GM23248 (cell line): ENCODE measurements at regions not wholly inside any gene's neighbourhood (a gene's known extent, or its start where the extent isn't known, plus 50 kb on each side); places are given as distances from the start of the nearest gene placed in this dataset.
A peak's percentile ranks its signal among the peaks of the same experiment; 100 is the strongest.

Experiments used
- DNase-seq: peaks from one replicate; pipeline ENCODE4 v3.0.0-alpha.2; 2015
- H2AFZ ChIP-seq: fragments of 200-600 bp; sonication (generic); 2 replicates; pipeline ENCODE4 v1.6.1; 2016; ENCODE audit warnings: antibody characterized with exemption
- H3F3A ChIP-seq: fragments of 200-600 bp; sonication (generic); 2 replicates; pipeline ENCODE4 v1.6.1; 2016; ENCODE audit warnings: mild to moderate bottlenecking, antibody characterized with exemption, mixed run types; ENCODE audit not compliant: insufficient read depth
- H3K27ac ChIP-seq: fragments of 200-600 bp; sonication (generic); 2 replicates; pipeline ENCODE4 v1.5.1; 2016; ENCODE audit warnings: mild to moderate bottlenecking
- H3K27me3 ChIP-seq: fragments of 200-600 bp; sonication (generic); replicated peaks from 2 replicates; pipeline ENCODE4 v1.6.1; 2016; ENCODE audit warnings: mild to moderate bottlenecking; ENCODE audit not compliant: insufficient read depth
- H3K36me3 ChIP-seq: fragments of 200-600 bp; sonication (generic); 2 replicates; pipeline ENCODE4 v1.6.1; 2016; ENCODE audit warnings: low read depth, mild to moderate bottlenecking
- H3K4me1 ChIP-seq: fragments of 200-600 bp; sonication (generic); 2 replicates; pipeline ENCODE4 v1.6.1; 2016; ENCODE audit warnings: mild to moderate bottlenecking; ENCODE audit not compliant: insufficient read depth
- H3K4me2 ChIP-seq: fragments of 200-600 bp; sonication (generic); one replicate; pipeline ENCODE4 v1.6.1; 2016; ENCODE audit warnings: mild to moderate bottlenecking; ENCODE audit not compliant: unreplicated experiment
- H3K4me3 ChIP-seq: fragments of 200-600 bp; sonication (generic); 2 replicates; pipeline ENCODE4 v1.5.1; 2016; ENCODE audit warnings: mild to moderate bottlenecking
- H3K79me2 ChIP-seq: fragments of 200-600 bp; sonication (generic); 2 replicates; pipeline ENCODE4 v1.6.1; 2016; ENCODE audit warnings: mild to moderate bottlenecking; ENCODE audit not compliant: insufficient read depth
- H3K9ac ChIP-seq: fragments of 200-600 bp; sonication (generic); 2 replicates; pipeline ENCODE4 v1.6.1; 2016; ENCODE audit warnings: mild to moderate bottlenecking
- H3K9me2 ChIP-seq: fragments of 200-600 bp; sonication (generic); 2 replicates; pipeline ENCODE4 v1.6.1; 2016; ENCODE audit warnings: mixed run types, mild to moderate bottlenecking, moderate library complexity; ENCODE audit not compliant: insufficient read depth
- H3K9me3 ChIP-seq: fragments of 200-600 bp; sonication (generic); one replicate; pipeline ENCODE4 v1.6.1; 2017; ENCODE audit warnings: low read depth
- H4K20me1 ChIP-seq: fragments of 200-600 bp; sonication (generic); 2 replicates; pipeline ENCODE4 v1.6.0; 2016; ENCODE audit not compliant: insufficient read depth
- EZH2 ChIP-seq: fragments of 200-600 bp; sonication (generic); IDR thresholded peaks from 2 replicates; pipeline ENCODE4 v1.6.1; 2018; ENCODE audit warnings: antibody characterized with exemption, mild to moderate bottlenecking; ENCODE audit not compliant: insufficient read depth, poor library complexity, severe bottlenecking
- EZH2phosphoT487 ChIP-seq: fragments of 200-600 bp; sonication (generic); IDR thresholded peaks from 2 replicates; pipeline ENCODE4 v1.6.1; 2018; ENCODE audit warnings: antibody characterized with exemption, moderate library complexity, mild to moderate bottlenecking, low read depth; ENCODE audit not compliant: insufficient read depth
- WGBS, 2 experiments: methylation state at CpG; one replicate each; pipeline ENCODE4 v1.1.6; 2015 to 2017; ENCODE audit warnings: low lambda C conversion rate in 2 of 2, low coverage in 1 of 2; ENCODE audit errors: missing lambda C conversion rate in 2 of 2; 5-methylcytosine and 5-hydroxymethylcytosine counted together
- in situ Hi-C: fragments of 300-500 bp; cut with MboI; formaldehyde crosslinking; loops from 2 replicates; pipeline ENCODE4 v1.15.0; 2020

DNA sequence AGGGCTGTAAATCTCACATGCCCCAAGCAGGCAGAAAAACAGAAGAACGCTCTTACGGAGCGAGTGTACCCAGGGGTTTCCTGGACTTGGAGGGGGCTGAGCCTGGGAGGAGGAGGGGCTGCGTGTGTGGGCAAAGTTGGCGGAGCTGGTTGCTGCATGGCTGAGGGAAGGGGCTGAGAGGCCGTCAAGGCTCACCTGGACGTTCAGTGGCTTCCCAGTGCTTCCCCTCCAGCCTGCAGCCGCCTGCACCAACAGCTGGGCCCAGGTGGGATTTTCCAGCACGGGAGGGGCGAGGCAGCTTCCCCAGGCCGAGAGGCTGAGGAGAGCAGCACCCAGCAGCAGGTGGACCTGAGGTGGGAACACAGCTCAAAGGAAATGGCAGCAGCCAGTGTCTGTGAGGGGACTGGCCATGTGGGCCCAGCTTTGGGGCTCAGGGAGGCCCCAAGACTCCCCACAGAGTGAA, 70.6 kb upstream of the CTDP1 start:
- Histone ChIP-seq H3K4me3 (no peak overlapping the region), H3K9ac (no peak overlapping the region), H3K27me3 (peaks cover 15% of the 10 kb centered on the region), H3K4me1 (peaks cover 9% of the 10 kb centered on the region; the same call in 1 of the 2 replicates), H3K27ac (no peak overlapping the region), H3F3A (no peaks in the 10 kb centered on the region), H4K20me1 (no peaks in the 10 kb centered on the region), H3K9me2 (no peaks in the 10 kb centered on the region), H3K9me3 (no peaks in the 10 kb centered on the region), H2AFZ (no peak overlapping the region), H3K4me2 (no peak overlapping the region), H3K79me2 (no peaks in the 10 kb centered on the region), H3K36me3 (no peaks in the 10 kb centered on the region)
- TF ChIP-seq EZH2phosphoT487 = no peak
- no peak for TF ChIP-seq EZH2
- 74 to 75% methylated on average over 11 of the region's 11 CpGs for WGBS, 2 experiments
- in situ Hi-C loops = no loop called here
- no peak for DNase-seq

GRCh38 chr18:79609841-79610281, 69.7 kb upstream of the CTDP1 start:
- H3K27ac ChIP-seq = no peak overlapping the region
- H3K27me3 ChIP-seq = peaks cover 15% of the 10 kb centered on the region
- H3K4me2 ChIP-seq = no peak overlapping the region
- H3K9me3 ChIP-seq = no peaks in the 10 kb centered on the region
- no peaks in the 10 kb centered on the region for H3K9me2 ChIP-seq
- no peak overlapping the region for H2AFZ ChIP-seq
- 86 to 88% methylated on average over 12 to 16 of the region's 16 CpGs for WGBS, 2 experiments
- no peaks in the 10 kb centered on the region for H3K79me2 ChIP-seq
- no peaks in the 10 kb centered on the region for H3F3A ChIP-seq
- no peak overlapping the region for H3K9ac ChIP-seq
- peaks cover 9% of the 10 kb centered on the region; the same call in 1 of the 2 replicates for H3K4me1 ChIP-seq
- no peak for DNase-seq
- no peak for TF ChIP-seq EZH2phosphoT487
- no peak for TF ChIP-seq EZH2
- no peaks in the 10 kb centered on the region for H4K20me1 ChIP-seq
- no peaks in the 10 kb centered on the region for H3K36me3 ChIP-seq
- in situ Hi-C loops = no loop called here
- no peak overlapping the region for H3K4me3 ChIP-seq

- in situ Hi-C loops = no loop called here
- Histone ChIP-seq H3K4me1 (peaks cover 9% of the 10 kb centered on the region; the same call in 1 of the 2 replicates), H3K9me3 (no peaks in the 10 kb centered on the region), H4K20me1 (no peaks in the 10 kb centered on the region), H2AFZ (0 out of 2 replicates have a peak overlapping the region, but pooled peaks have one; percentile 62), H3K9me2 (no peaks in the 10 kb centered on the region), H3K9ac (peak overlapping the region; percentile 54), H3K27me3 (peaks cover 15% of the 10 kb centered on the region), H3K79me2 (no peaks in the 10 kb centered on the region), H3K36me3 (no peaks in the 10 kb centered on the region), H3K4me3 (no peak overlapping the region), H3K27ac (no peak overlapping the region), H3F3A (no peaks in the 10 kb centered on the region), H3K4me2 (no peak overlapping the region)
- no peak for DNase-seq
- no peak for TF ChIP-seq EZH2
- TF ChIP-seq EZH2phosphoT487 = no peak
- 88 to 92% methylated on average over 20 to 23 of the region's 23 CpGs for WGBS, 2 experiments
These were observed 69.1 kb upstream of the CTDP1 start for GRCh38 chr18:79610461-79611039.

GRCh38 chr18:79611040-79611681, 68.4 kb upstream of the CTDP1 start:
- 72 to 76% methylated on average over 20 of the region's 20 CpGs for WGBS, 2 experiments
- Histone ChIP-seq H3K79me2 (no peaks in the 10 kb centered on the region), H2AFZ (0 out of 2 replicates have a peak overlapping the region, but pooled peaks have one; percentile 62), H3F3A (no peaks in the 10 kb centered on the region), H3K4me3 (no peak overlapping the region), H3K36me3 (no peaks in the 10 kb centered on the region), H3K4me2 (no peak overlapping the region), H3K9ac (peak overlapping the region; percentile 54), H3K4me1 (peaks cover 9% of the 10 kb centered on the region; the same call in 1 of the 2 replicates), H3K27me3 (peaks cover 15% of the 10 kb centered on the region), H3K9me3 (no peaks in the 10 kb centered on the region), H3K27ac (no peak overlapping the region), H4K20me1 (no peaks in the 10 kb centered on the region), H3K9me2 (no peaks in the 10 kb centered on the region)
- no peak for TF ChIP-seq EZH2
- TF ChIP-seq EZH2phosphoT487 = no peak
- in situ Hi-C loops = no loop called here
- DNase-seq = peak; percentile 92
